HG03108 (cell line): ENCODE measurements at regions not wholly inside any gene's neighbourhood (a gene's known extent, or its start where the extent isn't known, plus 50 kb on each side); places are given as distances from the start of the nearest gene placed in this dataset.
"Not testable (repeated sequence)": the region's sequence is repeated elsewhere in the genome, so short reads cannot be mapped to it uniquely, and the experiment has no call there.

ENCODE experiments used
- ATAC-seq: cut with Tn5 transposase; IDR thresholded peaks from one replicate; pipeline ENCODE4 v1.9.1; 2021; ENCODE audit warnings: moderate library complexity; ENCODE audit not compliant: unreplicated experiment

DNA sequence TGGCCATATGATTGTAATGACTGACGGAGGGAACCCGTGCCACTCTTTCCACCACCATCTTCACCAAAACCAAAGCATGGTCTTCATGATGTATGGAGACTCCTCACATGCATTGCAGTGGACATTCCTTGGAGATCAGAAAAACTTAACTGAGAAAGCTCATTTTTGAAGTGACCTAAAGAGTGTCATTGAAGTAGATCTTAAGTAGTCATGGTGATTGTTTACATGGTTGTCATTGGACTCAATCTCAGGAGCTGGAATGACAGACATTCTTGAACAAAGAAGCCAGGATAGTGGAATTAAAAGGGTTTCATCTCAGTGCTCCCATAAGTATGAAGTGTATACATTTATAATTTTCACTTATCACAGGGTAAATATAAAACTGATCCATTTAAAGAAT, 236.7 kb upstream of the IPO5 start:
- no peak for ATAC-seq

DNA sequence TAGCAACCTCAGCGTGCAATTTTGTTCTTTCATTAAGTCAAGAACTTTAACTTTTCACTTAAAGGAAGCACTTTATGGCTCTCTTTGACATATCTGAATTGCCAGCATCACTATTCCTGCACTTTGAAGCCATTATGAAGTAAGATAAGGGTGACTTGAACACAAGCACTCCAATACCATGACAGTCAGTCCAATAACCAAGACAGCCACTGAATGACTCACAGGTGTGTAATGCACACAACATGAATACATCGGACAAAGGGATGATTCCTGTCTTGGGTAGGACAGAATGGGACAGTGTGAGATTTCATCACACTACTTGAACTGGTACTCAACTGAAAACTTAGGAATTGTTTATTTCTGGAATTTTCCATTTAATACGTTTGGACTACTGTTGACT, 233.7 kb upstream of the IPO5 start:
- no peak for ATAC-seq

DNA sequence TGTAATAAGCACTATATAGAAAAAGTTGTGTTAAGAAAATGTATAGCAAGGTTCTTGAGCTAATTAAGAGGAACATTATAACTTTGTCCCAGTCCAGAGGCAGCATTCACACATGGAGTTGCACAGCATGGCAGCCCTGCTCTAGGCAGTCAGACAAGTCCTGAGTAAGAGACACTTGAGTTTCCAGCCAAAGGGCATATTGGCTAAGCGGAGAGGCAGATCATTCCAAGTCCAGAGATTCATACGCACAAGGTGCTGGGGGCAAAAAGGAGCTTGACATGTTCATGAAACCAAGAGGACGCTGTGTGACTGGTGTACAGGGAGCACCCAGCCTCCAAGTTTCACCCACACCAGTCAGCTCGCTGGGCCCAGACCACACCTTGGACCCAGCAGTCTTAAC, 232.6 kb upstream of the IPO5 start:
- no peak for ATAC-seq

DNA sequence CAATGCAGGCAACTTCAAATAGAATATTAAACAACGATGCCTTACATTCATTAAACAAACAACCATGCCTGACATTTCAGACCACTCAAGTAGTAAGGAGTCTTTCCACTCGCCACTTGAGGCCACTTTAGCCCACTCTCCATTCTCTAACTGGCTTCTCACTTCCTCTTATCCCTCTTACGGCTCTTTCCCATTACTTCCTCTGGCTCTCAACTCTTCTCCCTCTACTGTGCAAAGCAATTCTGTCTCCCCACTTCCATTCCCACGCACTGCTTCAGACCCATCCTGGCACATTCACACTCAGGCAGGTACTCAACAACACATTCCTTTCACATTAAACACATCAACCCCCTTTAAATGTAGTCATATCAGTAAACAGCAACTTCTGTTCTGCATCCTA, 229.8 kb upstream of the IPO5 start:
- no peak for ATAC-seq

DNA sequence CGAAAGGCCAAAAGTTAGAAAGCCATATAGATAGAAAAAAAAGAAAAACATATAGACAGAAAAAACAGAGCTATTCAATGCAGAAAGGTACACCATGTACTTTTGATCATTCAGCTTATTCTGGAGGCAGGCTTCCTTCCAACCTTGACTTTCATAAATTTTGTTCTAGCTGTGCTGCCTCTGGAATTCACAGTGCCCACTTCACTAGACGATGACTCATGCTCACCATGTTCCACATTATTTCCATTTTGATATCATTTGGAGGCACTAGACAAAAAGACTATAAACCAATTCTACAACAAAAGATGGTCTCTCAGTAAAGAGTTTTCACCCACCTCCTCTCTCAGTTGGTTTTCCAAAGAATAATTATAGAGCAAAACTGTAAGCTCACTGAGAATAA, 229.0 kb upstream of the IPO5 start:
- ATAC-seq: no peak

DNA sequence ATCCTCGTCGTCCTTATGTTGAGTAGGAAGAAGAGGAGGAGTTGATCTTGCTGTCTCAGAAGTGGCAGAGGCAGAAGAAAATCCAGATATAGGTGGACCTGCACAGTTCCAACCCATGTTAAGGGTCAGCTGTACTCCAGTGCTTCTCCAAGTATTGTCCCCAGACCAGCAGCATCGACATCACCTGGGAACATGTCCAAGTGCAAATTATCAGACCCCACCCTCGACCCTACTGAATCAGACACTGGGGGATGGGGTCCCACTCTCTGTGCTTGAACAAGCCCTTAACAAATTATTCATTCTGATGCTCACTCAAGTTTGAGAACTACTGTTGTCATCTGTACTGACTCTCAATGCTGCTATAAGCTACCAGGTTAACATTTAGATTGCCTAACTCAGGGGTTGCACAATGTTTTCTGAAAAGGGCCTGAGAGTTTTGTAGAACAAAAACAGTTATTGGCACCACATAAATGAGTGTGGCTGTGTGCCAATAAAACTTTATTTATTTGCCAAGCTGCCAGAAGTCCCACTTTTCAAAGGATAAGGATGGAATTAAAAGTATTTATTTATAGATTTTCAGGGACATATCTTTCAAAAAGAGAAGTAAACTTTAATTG, 226.7 kb upstream of the IPO5 start:
- no peak for ATAC-seq

DNA sequence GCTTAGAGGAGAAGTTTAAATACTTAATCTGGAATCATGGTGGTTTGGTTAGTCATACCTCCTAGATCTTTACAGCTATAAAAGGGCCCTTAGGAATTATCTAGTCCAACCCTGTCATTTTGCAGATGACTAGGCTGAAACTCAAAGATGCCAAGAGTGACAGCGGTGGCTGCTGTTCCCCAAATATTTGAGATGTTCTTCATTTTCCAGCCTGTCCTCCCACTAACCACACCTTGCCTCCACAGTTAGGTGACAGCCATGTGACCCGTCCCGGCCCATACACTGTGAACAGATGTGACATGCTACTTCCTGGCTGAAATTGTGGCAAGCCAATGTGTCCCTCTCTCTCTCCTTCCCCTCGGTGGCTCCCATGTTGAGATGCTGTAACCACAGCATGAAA, 225.5 kb upstream of the IPO5 start:
- no peak for ATAC-seq

DNA sequence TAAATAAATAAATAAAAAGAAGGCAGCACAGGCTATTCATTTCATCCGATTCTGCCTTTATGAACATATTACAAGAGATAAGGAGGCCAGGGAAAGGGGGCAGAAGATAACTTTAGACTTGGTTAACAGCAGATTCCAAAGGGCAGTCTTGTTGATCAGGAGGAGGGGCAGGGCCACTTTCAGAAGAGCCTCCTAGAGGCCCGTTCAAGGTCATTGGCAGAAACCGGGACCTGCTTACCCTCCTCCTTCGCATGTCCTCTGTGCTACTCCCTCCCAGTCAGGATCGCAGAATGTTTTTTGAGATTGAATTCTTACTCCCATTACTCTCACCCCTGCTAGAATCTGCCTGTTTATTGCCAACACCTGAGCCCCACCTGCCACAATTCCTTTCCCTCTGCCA, 217.0 kb upstream of the IPO5 start:
- no peak for ATAC-seq

DNA sequence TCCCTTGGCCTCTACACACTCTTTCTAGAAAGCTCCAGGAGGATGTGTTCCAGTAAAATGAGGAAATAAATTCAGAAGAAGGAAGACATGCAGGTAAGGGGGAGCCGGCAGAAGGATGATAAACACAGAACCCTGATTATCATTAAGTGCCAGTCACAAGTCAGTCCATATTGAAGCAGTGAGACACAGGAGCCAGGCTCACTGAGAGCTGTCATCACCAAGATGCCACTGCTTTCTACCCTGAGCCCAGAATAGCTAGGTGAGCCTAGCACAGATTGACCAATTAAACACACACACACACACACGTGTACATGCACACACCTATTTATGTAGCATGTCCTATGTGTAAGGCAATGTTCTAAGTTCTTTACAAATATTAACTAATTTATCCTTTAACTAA, 211.4 kb upstream of the IPO5 start:
- no peak for ATAC-seq

DNA sequence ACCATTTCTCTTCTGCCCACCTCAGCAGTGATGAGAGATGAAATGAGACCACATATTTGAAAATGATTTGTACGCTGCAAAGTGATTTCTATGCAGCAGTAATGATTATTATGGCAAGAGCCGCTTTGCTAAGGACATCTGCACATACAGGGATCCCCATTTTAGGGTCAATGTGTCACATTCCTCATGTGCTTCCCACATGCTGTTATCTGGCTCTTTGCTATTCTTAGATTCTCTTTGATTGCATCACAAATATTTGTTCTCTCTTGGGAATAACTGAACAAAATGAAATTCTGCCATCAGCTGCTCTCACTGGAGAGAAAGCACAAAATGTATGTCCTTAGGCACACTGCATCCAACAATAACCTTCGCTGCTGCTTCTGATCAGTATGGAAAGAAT, 209.5 kb upstream of the IPO5 start:
- no peak for ATAC-seq

DNA sequence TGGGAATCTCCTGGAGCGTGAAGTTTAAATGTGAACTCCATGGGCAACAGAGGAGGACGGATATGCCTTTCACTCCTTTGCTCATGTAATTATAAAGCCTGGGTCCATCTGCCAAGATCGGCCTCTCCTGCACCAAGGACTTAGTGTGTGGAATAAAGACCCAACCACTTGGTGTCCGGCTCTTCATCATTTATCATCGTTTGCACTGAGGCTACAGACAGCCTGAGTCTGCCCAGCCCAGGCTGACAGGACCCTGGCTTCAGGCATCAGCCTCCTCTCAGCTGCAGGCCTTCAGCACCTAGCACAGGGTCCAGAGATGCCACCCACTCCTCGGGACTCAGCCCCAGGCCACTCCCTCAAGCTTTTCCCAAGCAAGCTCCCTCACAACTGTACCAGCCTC, 206.8 kb upstream of the IPO5 start:
- no peak for ATAC-seq

DNA sequence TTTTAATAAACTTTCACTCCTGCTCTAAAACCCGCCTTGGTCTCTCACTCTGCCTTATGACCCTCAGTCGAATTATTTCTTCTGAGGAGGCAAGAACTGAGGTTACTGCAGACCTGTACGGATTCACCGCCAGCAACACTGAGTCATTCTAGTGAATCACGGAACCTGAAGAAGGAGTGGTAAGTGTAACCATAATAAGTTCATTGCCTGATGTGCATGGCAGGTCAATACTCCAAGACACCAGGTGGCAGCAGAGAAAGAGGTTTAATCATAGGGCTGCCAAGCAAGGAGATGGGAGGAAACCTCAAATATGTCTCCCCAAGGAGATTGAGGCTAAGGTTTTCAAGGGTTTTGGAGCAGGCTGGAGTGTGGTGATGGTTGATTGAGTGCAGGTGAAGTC, 204.3 kb upstream of the IPO5 start:
- ATAC-seq: no peak

DNA sequence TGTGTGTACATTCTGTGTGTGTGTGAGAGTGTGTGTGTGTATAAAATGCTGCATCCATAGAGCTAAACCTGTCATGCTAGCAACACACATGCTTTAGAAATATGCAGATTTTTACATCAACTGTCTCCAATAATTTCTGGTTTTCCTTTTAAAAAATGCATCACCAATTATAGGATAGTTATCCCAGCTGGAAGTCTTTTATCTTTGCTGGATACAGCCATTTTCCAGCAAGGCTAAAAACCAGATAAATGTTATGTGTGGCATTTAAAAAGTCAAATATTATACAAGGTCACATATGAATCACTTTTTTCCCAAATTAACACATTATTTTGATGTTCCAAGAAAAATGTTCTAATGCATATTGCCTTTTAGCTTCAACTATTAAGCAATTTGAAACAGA, 202.0 kb upstream of the IPO5 start:
- no peak for ATAC-seq

DNA sequence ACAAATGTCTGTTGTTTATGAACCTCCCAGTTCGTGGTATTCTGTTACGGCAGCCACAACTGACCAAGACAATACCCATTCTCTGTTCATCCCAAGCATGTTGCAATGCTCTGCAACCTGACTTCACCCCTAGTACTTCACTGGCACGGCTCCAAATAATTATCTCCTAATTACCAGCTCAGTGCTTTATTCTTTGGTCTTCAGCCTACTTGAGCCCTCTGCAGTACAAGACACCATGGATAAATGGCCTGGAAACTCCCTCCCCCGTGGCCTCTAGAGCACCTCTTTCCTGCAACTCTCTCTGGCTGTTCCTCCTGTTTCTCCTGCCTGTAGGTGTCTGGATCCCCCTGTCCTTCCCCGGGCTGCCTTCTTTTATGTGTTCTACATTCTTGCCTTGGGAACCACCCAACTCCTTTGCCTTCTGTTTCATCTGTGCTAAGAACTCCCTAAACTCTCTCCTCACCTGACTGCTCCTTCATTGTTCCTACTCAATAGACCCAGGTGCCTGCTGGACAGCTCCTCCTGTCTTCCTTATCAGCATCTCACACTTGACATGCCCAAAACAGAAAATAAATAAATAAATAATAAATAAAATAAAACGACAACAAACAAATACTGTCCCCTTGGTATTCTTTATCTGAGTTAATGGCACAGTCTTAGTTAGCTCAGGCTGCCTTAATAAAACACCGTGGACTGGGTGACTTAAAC, 200.4 kb upstream of the IPO5 start:
- no peak for ATAC-seq

DNA sequence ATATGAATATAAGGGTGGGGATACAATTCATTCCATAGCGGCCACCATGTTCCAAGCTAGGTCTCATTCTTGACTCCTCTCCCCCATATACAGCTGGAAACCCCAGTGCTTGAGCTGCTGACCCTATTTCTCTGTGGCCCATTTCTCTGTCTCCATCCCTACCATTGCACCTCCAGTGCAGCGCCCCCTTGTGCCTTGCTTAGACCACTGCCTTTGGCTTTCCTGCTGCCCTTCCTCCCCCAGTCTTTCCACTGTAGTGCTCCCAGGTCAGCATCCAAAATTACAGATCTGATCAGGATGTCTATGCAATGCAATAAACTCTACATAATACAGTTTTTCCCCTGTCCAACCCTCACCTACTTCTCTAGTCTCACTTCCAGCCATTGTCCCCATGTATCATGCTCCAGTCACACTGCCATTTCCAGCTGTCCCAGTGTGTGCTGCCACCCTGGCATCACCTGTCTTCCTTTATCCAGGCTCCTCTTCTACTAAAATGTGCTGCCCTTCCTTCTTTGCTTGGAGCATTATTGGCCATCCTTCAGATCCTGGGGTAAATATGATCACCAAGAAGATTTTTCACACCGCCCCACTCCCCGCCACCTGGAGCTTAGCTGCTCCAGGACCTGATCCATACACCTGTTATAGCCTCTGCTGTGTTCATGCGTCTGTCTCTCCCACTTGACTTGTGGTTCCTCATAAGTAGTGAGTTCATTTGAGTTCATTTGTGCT, 199.4 kb upstream of the IPO5 start:
- no peak for ATAC-seq

DNA sequence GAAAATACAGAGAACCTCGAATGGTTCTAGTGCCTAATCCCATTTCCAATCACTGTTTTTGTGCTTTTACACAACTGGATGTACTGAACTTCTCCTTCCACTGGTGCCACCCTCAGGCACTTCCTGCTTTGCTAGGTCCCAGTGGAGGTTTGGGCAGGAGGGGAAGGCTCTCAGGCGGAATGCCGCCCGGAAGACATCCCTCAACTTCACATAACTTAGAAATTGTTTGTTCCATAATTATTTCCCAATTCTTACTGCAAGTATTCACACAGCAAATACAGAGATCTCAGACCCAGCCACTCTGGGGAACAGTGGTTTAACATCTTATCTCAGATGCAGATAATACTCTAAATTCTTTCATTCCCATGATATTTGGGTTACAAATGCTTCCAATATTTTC, 195.7 kb upstream of the IPO5 start:
- ATAC-seq: no peak

DNA sequence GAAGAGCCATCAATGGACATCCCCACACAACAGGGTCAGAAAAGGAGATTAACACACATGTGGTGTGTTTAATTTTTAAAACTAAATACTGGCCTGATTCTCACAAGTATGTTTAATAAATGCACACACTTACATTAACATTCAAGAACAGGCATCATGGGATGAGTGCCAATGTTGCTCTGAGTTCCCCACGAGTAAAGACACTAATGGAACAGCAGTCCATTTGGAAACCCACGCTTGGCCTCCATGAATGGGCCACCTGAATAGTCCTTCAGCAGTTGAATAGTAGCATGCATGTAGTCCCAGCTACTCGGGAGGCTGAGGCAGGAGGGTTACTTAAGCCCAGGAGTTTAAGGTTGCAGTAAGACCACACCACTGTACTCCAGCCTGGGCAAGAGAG, 195.2 kb upstream of the IPO5 start:
- no peak for ATAC-seq

DNA sequence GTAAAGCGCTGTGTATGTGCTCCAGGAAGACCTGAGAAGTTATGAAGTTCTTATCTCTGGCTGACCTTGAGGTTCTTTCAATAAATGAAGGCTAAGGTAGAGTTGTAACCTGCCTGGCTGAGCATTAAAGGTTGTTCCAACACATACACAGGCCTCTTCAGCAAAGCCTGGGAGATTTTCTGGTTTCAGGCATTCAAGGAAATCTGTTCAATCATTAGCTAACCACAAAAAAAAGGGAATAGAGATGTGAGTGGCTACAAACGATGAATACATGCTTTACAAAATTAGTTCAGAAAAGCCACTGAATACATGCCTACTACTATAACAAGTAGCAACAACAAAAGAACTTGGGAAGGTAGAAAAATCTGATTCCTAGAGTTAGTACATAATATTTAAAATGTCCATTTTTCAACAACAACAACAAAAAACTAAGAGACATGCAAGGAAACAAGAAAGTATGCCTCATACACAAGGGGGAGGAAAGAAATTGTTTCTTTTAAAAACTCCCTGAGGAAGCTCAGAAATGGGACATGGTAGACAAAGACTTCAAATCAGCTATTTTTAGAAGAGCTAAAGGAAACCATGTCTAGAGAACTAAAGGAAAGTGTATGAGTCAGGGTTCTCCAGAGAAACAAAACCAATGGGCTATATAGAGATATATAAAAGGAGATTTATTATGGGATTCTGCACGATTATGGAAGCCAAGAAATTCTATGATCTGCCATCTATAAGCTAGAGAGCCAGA, 191.5 kb upstream of the IPO5 start:
- no peak for ATAC-seq

DNA sequence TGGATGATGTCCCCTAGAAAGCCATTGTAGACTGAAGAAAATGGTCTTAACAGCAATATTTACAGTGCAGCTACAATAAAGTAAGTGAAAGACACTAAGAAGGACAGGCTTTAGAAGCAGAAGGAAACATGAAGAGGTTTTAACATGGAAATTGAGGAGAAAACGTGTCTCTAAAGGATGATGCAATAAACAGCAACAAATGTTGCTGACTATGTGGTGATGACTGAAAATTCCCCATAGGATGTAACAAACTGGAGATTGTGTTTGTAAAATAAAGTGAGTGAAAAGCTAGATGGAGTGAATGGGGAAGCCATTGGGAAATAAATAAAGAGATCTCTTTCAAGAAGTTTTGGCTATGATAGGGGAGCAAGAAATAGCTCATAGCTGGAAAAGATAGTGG, 186.7 kb upstream of the IPO5 start:
- ATAC-seq: no peak

DNA sequence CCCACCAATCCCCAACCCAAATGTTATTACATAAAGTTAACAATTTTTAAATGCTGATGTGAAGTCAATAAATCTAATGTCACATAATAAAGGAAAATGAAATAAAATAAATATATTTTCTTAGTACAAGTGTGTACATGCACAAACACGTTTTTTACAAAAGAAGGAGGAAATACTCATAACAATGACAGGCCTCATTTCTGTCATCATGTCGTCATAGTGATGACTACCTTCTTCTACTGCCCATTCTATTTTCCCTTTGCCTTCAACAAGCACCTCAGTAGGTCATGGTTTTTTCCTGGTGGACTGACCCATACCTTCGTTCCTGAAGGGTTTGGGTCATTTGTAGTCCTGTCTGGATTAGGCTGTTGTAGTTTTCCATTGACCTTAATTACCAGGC, 185.3 kb upstream of the IPO5 start:
- no peak for ATAC-seq

DNA sequence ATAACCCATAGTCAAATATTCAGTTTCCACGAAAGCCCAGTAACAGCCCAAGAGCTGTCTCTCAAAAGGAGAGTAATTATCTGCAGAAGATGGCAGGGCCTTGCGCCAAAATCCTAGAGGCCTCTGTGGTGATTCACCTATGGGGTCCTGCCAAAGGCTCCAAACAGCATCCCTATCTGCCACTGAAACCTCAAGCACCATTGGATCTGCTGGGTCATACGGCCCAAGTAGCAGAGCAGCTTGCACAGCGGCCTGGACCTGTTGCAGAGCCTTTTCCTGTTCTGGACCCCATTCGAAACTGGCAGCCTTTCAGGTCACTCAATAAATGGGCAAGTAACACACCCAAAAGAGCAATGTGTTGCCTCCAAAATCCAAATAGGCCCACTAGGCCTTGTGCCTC, 183.2 kb upstream of the IPO5 start:
- not testable (repeated sequence) for ATAC-seq

DNA sequence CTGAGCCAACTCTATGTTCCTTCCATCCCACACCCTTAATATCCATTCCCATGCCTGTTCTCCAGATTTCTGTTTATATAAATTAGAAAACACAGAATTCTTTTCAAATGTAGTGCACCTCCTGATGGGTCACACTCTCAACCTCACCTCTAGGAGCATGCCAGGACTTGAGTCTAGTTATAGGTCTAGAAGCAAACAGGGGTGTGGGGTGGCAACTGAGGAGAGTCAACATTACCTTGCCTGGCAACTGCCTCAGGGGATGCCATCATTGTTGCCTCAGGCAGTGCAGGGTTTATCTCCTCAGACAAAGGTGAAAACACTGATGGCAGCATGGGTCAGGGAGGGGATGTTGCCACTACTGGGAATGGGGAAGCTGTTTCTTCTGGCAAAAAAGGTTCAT, 181.0 kb upstream of the IPO5 start:
- not testable (repeated sequence) for ATAC-seq
